HG03575 (cell line): ENCODE measurements at regions not wholly inside any gene's neighbourhood (a gene's known extent, or its start where the extent isn't known, plus 50 kb on each side); places are given as distances from the start of the nearest gene placed in this dataset.

Experiments used
- ATAC-seq: cut with Tn5 transposase; IDR thresholded peaks from one replicate; pipeline ENCODE4 v1.9.1; 2021; ENCODE audit not compliant: unreplicated experiment, insufficient number of reproducible peaks, low FRiP score; ENCODE audit errors: extremely low read depth

DNA sequence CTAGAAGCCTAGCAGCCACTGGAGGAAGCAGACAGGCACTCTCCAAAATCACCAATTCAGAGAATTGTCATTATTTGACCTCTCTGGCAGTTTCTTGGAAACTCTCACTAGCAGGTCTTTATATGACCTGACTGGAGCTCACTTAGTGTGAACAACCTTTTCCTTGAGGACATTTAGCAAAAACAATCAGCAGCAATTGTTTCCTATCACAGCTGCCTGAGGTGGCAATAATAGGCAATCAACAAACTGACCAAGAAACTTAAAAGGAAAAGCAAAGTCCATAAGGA, 162.4 kb upstream of the STT3B start:
- no peak for ATAC-seq

DNA sequence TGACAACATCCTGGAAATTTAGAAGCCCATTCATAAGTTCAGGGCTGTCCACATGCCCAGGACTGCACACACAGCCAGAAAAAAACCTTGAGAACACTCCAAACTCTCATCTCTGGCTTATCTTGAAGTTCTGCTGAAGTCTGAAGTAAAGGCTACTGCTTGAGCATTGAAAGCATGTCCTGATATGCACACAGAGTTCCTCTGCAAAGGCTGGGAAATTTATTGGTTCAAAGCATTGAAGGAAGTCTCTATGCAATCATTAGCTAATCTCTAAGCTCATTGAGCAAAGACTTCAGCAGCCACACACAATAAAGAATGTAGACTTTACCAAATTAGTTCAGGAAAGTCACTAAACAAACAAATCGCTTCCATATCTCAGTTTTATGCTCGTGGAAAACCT, 162.0 kb upstream of the STT3B start:
- no peak for ATAC-seq

DNA sequence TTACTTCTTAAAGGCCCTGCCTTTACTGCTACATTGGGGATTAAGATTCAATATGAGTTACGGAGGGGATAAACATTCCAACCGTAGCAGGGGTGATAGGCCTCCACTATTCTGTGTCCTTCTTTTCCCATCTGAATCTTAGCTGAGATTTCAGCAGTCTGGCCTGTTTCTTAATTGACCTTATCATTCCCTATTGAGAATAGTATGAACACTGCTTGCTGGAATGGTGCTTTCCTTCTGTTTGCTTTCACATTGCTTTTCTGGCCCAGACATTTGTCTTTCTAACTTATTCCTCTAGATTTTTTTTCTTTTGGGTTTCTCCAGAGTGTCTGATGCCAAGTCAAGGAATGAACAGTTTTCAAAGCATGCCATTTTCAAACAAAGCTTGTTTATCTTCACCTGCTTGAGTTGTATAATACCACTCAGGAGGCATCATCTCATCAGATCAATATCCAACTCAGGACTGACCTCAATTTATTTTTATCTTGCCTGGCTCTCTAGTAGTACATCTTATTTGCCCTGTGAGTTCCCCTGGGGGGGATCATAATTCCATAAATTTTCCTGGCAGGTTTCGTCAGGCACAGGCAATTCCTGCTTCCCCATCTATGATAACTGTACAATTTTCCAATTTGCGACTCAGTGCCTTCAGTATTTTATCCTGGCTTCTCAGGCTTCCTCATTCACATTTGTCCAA, 161.1 kb upstream of the STT3B start:
- no peak for ATAC-seq

- no peak for ATAC-seq
Observed at GRCh38 chr3:31373681-31374080, 159.0 kb upstream of the STT3B start.

GRCh38 chr3:31377045-31377642, 155.6 kb upstream of the STT3B start:
- ATAC-seq, result no peak

DNA sequence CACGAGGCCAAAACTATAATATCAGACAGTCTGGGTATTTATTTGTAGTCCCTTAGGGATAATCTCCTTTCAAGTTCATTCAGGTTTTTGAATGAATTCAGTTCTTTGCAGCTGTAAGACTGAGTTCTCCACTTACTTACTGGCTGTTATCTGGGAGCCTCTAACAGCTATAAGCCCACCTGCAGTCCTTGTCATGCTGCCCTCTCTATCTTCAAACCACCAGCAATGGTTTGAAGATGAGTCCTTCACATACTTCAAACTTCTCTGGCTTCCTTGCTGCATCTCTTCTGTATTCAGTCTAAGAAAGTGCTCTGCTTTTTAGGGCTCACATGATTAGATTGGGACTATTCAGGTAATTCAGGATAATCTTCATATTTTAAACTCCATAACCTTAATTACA, 154.5 kb upstream of the STT3B start:
- no peak for ATAC-seq

GRCh38 chr3:31379598-31379997, 153.1 kb upstream of the STT3B start:
- no peak for ATAC-seq

DNA sequence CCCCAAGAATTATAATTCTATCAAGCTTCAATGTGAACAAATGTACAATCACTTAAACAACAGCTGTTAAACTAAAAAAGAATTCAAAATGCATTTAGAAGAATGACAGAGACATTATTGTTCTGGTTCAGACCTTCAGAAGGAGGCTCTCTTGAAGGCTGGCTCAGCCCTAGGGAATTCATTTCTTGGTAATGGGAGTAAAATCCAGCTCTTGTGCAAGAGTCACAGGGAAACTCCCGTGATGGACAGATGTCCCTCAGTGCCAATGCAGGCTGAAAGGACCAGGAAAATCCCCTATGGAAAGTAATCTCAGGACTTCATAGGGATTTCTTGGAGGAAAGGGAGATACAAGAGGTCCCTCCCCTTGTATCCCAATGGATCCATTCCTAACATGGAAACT, 149.9 kb upstream of the STT3B start:
- no peak for ATAC-seq

DNA sequence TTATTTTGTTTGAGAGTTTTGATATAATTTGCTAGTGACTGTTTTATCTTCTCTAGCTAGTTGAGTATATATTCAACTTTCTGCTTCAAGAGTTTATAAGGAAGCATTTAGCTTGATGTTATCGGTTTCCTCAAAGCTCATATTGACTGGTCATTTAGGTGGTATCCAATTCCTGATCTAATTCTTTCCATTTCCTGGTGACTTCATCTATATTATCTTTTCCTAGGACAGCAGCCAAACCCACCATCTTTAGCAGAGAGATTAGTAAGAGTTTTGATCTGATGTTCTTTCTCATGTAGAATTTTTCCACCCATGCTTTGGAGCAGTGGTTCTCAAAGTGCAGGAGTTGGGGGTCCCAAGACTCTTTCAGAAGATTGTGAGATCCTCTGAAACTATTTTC, 148.6 kb upstream of the STT3B start:
- ATAC-seq, result no peak

GRCh38 chr3:31389939-31390338, 142.8 kb upstream of the STT3B start:
- ATAC-seq, result no peak

DNA sequence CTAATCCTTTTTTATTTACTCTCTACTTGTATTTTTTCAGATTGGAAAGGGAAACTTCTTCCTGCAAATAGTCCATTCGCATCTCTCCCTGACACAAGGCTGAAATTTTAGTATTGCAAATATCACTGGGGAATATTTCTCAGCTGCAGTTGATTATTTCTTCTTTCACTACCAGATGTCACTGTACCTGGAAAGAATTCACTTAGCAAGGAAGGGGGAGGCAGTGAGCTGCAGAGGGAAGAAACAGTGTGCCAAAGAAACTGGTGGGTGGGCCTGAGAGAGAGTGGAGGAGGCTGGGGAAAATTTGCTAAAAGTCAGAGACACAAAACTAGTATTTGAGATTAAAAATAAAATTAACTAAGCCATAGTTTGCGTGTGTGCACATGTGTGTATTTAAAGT, 142.3 kb upstream of the STT3B start:
- ATAC-seq, result no peak

DNA sequence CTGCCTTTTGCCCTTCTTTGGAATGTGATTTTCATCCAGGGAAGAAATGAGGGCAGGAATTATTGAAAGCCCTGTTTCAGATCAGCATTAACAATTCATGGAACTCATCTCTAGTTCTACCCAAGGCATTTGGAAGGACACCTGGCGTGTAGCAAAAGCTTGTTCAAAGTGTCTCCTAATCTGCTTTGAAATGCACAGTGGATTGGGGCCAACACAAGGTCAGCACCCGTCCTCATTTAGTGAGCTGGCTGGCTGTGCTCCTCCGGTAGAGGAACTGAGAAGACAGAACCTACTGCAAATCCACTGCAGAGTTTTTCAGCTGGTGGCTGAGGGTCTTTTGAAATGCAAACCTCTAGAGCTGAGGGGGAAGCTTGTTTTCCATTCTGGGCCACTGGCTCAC, 141.6 kb upstream of the STT3B start:
- no peak for ATAC-seq

DNA sequence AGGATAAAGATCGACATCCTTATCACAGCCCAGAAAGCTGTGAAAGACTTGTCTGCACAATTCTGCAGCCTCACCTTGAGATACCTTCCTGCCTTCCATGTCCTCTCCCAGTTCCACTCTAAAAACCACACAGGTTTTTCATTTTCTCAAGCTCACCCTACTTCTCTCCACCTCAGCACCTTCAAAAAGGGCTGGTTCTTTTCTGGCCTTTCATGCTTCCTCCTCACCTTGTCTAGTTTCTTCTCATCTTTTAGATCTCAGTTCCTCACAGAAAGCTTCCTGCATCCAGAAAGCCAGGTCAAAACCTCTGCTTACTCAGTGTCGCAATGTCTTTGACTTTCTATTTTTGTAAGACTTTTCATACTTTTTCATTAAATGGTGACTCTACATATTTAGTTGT, 140.2 kb upstream of the STT3B start:
- no peak for ATAC-seq

- no peak for ATAC-seq
Observed at GRCh38 chr3:31399271-31399670, 133.5 kb upstream of the STT3B start.

GRCh38 chr3:31402117-31402516, 130.6 kb upstream of the STT3B start:
- ATAC-seq, result no peak

- no peak for ATAC-seq
Observed at GRCh38 chr3:31403197-31403596, 129.5 kb upstream of the STT3B start.

- ATAC-seq, result no peak
Observed at GRCh38 chr3:31404871-31405270, 127.9 kb upstream of the STT3B start.

DNA sequence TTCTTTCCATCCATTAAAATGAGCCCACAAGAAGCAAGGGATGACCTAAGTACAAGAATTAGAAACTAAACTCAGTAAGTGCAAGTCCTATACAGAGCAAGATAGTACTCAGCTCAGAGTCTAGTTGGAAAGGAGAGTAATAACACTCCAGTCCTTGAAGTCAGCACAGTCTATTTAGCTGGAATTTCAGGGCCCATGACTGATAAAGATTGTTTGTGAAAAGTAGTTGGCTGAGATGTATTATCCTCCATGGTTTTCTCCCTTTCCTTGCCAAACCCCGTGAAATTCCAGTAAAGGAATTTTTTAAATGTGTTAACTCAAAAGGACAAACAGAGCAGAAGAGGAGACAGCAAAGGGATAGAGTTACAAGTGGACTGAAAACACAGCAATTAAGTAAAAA, 127.2 kb upstream of the STT3B start:
- no peak for ATAC-seq

DNA sequence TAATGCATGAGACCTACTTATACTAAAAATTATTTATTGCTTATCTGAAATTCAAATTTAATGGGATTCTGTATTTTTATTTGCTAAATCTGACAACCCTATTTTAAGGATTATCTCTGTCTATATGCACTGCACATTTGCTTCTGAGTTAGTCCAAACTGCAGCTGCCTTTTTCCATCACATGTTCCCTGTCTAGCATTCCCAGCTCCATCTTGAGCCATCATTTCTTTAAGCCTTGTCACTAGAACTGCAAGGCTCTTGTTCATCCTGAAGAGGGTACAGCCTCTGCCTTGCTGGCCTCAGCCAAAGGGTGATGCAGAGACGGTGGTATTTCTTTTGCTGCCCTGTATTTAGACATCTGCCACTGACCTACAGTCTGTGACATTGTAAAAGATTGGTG, 125.8 kb upstream of the STT3B start:
- no peak for ATAC-seq

GRCh38 chr3:31407665-31408064, 125.1 kb upstream of the STT3B start:
- ATAC-seq, result no peak

- ATAC-seq, result no peak
Observed at GRCh38 chr3:31408720-31409119, 124.0 kb upstream of the STT3B start.
